ENCODE measurements at regions not wholly inside any gene's neighbourhood (a gene's known extent, or its start where the extent isn't known, plus 50 kb on each side); places are given as distances from the start of the nearest gene placed in this dataset.

DNA sequence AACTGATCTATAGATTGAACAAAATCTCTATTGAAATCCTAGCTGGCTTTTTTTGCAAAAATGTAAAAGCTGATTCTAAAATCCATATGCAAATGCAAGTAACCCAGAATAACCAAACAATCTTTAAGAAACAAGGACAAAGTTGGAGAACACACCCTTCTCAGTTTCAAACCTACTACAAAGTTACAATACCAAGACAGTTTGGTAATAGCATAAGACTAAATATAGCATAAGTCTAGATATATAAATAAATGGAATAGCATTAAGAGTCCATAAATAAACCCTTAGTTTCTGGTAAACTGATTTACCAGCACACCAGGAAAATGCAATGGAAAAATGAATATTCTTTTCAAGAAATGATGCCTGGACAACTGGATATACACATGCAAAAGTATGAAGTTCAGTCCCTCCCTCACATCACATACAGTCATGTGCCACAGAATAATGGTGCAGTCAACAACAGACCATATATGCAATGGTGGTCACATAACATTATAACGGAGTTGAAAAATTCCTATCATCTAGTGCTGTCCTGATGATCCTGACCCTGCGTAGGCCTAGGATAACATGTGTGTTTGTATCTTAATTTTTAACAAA, 94.5 kb upstream of the GRIN2B start (continued):
- no peak for TF ChIP-seq HNRNPLL (IDR thresholded peaks at IDR 0.05; ENCODE audit: low read depth, low read length, poor library complexity, severe bottlenecking)
- TF ChIP-seq, protein P1, sequence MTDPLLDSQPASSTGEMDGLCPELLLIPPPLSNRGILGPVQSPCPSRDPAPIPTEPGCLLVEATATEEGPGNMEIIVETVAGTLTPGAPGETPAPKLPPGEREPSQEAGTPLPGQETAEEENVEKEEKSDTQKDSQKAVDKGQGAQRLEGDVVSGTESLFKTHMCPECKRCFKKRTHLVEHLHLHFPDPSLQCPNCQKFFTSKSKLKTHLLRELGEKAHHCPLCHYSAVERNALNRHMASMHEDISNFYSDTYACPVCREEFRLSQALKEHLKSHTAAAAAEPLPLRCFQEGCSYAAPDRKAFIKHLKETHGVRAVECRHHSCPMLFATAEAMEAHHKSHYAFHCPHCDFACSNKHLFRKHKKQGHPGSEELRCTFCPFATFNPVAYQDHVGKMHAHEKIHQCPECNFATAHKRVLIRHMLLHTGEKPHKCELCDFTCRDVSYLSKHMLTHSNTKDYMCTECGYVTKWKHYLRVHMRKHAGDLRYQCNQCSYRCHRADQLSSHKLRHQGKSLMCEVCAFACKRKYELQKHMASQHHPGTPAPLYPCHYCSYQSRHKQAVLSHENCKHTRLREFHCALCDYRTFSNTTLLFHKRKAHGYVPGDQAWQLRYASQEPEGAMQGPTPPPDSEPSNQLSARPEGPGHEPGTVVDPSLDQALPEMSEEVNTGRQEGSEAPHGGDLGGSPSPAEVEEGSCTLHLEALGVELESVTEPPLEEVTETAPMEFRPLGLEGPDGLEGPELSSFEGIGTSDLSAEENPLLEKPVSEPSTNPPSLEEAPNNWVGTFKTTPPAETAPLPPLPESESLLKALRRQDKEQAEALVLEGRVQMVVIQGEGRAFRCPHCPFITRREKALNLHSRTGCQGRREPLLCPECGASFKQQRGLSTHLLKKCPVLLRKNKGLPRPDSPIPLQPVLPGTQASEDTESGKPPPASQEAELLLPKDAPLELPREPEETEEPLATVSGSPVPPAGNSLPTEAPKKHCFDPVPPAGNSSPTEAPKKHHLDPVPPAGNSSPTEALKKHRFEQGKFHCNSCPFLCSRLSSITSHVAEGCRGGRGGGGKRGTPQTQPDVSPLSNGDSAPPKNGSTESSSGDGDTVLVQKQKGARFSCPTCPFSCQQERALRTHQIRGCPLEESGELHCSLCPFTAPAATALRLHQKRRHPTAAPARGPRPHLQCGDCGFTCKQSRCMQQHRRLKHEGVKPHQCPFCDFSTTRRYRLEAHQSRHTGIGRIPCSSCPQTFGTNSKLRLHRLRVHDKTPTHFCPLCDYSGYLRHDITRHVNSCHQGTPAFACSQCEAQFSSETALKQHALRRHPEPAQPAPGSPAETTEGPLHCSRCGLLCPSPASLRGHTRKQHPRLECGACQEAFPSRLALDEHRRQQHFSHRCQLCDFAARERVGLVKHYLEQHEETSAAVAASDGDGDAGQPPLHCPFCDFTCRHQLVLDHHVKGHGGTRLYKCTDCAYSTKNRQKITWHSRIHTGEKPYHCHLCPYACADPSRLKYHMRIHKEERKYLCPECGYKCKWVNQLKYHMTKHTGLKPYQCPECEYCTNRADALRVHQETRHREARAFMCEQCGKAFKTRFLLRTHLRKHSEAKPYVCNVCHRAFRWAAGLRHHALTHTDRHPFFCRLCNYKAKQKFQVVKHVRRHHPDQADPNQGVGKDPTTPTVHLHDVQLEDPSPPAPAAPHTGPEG (CRISPR knock-in tag; IDR thresholded peaks at IDR 0.05): no peak
- TF ChIP-seq ZNF232 (CRISPR knock-in tag; IDR thresholded peaks at IDR 0.05; ENCODE audit: borderline replicate concordance): no peak

DNA sequence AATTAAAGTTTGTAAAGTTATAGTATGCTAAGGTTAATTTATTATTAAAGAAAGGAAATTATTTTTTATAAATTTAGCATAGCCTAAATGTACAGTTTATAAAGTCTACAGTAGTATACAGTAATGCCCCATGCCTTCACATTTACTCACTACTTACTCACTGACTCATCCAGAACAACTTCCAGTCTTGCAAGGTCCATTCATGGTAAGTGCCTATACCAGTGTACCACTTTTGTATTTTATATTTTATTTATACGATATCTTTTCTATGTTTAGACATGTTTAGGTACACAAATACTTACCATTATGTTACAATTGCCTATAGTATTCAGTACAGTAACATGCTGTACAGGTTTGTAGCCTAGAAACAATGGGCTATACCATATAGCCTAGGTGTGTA, 95.1 kb upstream of the GRIN2B start:
- H3K4me1 ChIP-seq (ENCODE audit: insufficient read depth, low read length): no peaks in the 10 kb centered on the region
- H3K79me2 ChIP-seq (ENCODE audit: insufficient read depth, low read length): no peaks in the 10 kb centered on the region
- ChIA-PET POLR2A (no interaction called here), CTCF (ENCODE audit: low intra/inter-chr PET ratio, low total read pairs) (no interaction called here)
- no peak for ATAC-seq
- H3K27me3 ChIP-seq (ENCODE audit: control insufficient read depth in 1 of 2, insufficient read depth in 2 of 2, low read length in 2 of 2): no peaks in the 10 kb centered on the region
- H3K9ac ChIP-seq (ENCODE audit: insufficient read depth, low read depth, low read length): no peak overlapping the region
- H3K36me3 ChIP-seq (replicated peaks in 1 of 2; ENCODE audit: control insufficient read depth in 1 of 2, insufficient read depth in 2 of 2, low read length in 2 of 2): no peaks in the 10 kb centered on the region
- no peak overlapping the region for H3K27ac ChIP-seq (ENCODE audit: extremely low read length, insufficient read depth, low read length)
- intact Hi-C loops (cut with micrococcal nuclease; ENCODE audit: unreplicated experiment) (no loop called here), in situ Hi-C loops (cut with HindIII; ENCODE audit: extremely low pct_ligation_motif_present, low pct_unique_long_range_greater_than_20kb) (no loop called here)
- no peaks in the 10 kb centered on the region for H4K20me1 ChIP-seq (ENCODE audit: insufficient read depth, low read length)
- WGBS (ENCODE audit: low lambda C conversion rate): 3% methylated on average over 1 of the region's 1 CpG
- BruUV-seq (replicated peaks): no TSS peak
- no peak overlapping the region for H2AFZ ChIP-seq (ENCODE audit: low read length)
- no peak overlapping the region for H3K4me3 ChIP-seq (replicated peaks in 1 of 3; ENCODE audit: insufficient read depth in 1 of 3, low read depth in 2 of 3, low read length in 3 of 3)
- H3K9me3 ChIP-seq (ENCODE audit: low read length): peaks cover 12% of the 10 kb centered on the region; the same call in 1 of the 2 replicates
- no peak overlapping the region for H3K4me2 ChIP-seq (ENCODE audit: low read depth, low read length)
- no peak for DNase-seq (ENCODE audit: low spot score)
- no peak for FAIRE-seq
- TF ChIP-seq, protein P2, sequence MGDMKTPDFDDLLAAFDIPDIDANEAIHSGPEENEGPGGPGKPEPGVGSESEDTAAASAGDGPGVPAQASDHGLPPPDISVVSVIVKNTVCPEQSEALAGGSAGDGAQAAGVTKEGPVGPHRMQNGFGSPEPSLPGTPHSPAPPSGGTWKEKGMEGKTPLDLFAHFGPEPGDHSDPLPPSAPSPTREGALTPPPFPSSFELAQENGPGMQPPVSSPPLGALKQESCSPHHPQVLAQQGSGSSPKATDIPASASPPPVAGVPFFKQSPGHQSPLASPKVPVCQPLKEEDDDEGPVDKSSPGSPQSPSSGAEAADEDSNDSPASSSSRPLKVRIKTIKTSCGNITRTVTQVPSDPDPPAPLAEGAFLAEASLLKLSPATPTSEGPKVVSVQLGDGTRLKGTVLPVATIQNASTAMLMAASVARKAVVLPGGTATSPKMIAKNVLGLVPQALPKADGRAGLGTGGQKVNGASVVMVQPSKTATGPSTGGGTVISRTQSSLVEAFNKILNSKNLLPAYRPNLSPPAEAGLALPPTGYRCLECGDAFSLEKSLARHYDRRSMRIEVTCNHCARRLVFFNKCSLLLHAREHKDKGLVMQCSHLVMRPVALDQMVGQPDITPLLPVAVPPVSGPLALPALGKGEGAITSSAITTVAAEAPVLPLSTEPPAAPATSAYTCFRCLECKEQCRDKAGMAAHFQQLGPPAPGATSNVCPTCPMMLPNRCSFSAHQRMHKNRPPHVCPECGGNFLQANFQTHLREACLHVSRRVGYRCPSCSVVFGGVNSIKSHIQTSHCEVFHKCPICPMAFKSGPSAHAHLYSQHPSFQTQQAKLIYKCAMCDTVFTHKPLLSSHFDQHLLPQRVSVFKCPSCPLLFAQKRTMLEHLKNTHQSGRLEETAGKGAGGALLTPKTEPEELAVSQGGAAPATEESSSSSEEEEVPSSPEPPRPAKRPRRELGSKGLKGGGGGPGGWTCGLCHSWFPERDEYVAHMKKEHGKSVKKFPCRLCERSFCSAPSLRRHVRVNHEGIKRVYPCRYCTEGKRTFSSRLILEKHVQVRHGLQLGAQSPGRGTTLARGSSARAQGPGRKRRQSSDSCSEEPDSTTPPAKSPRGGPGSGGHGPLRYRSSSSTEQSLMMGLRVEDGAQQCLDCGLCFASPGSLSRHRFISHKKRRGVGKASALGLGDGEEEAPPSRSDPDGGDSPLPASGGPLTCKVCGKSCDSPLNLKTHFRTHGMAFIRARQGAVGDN (CRISPR knock-in tag; IDR thresholded peaks at IDR 0.05): no peak
- no peak for TF ChIP-seq ZNF772 (CRISPR knock-in tag; IDR thresholded peaks at IDR 0.05)

Data from HepG2 (cell line).